Heart left ventricle (tissue), 13 donors: ENCODE measurements at regions not wholly inside any gene's neighbourhood (a gene's known extent, or its start where the extent isn't known, plus 50 kb on each side); places are given as distances from the start of the nearest gene placed in this dataset.

Experiments used
- POLR2A ChIP-seq, 2 donors: fragments of 450-650 bp; IDR thresholded peaks; one replicate each; pipeline ENCODE4 v1.6.1; 2017; ENCODE audit warnings: antibody characterized with exemption in 2 of 2, mild to moderate bottlenecking in 2 of 2, moderate library complexity in 2 of 2
- TF ChIP-seq, protein P1 (sequence below), 12 donors: fragments of 200-600 bp; sonication (generic) in 4 of 12; IDR thresholded peaks; one replicate each; pipeline versions ENCODE4 v1.5.0 to v1.8.0; 2018 to 2022; ENCODE audit warnings: antibody characterized with exemption in 12 of 12, mild to moderate bottlenecking in 5 of 12
- donor health status: ischemic (EF 13 %, LVEDD 7.1; RV severe dilation, severe dysfunction).
- donor health status: DM: no; HTN: yes; CAD: no.
- donor health status: DM: no; HTN: no; CAD: no.
- donor health status: ischemic (EF 25% LVEDD 6.9; RV normal size, moderate dysfunction).
- donor health status: ischemic (EF 25% LVEDD 5.7; RV mildly dilated, moderate dysfunction).
- donor health status: ischemic (EF 35%, LVEDD 5.7; RV mildly dilated, moderate dysfunction).
- donor health status: nonischemic (EF 11% LVEDD 7.7; RV severe dilation, severe dysfunction).
- donor health status: DM: yes; HTN: yes; CAD: no.
- donor health status: PGD.
- donor health status: ischemic (EF 29% LVEDD 5.4; RV normal size, mild dysfunction).
- donor health status: nonischemic (EF 23%, LVEDD 6.1; RV moderate dilation, normal function).

DNA sequence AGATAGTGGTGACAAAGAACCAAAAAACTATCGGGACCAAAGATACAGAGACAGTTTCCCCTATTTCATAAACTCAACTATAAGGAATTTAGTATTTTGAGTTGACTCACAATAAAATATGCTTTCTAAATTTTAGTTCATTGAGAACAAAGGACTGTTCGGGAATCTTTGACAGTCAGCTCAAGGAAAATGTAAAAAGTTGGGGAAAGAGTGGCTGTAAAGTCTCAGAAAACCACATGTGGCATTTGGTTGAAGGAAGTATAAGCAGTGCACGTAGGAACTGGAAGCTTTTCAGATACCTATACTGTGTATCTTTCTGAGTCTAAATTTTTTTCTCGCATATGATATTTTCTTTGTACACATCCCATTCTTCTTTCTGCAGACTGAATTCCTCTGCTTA is 688.9 kb downstream of the KCNA4 start:
- TF ChIP-seq POLR2A (IDR thresholded peaks at IDR 0.05), result no peak
- TF ChIP-seq, protein P1, sequence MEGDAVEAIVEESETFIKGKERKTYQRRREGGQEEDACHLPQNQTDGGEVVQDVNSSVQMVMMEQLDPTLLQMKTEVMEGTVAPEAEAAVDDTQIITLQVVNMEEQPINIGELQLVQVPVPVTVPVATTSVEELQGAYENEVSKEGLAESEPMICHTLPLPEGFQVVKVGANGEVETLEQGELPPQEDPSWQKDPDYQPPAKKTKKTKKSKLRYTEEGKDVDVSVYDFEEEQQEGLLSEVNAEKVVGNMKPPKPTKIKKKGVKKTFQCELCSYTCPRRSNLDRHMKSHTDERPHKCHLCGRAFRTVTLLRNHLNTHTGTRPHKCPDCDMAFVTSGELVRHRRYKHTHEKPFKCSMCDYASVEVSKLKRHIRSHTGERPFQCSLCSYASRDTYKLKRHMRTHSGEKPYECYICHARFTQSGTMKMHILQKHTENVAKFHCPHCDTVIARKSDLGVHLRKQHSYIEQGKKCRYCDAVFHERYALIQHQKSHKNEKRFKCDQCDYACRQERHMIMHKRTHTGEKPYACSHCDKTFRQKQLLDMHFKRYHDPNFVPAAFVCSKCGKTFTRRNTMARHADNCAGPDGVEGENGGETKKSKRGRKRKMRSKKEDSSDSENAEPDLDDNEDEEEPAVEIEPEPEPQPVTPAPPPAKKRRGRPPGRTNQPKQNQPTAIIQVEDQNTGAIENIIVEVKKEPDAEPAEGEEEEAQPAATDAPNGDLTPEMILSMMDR (IDR thresholded peaks at IDR 0.05), result no peak
